ENCODE measurements at regions not wholly inside any gene's neighbourhood (a gene's known extent, or its start where the extent isn't known, plus 50 kb on each side); places are given as distances from the start of the nearest gene placed in this dataset.
"Not testable (repeated sequence)": the region's sequence is repeated elsewhere in the genome, so short reads cannot be mapped to it uniquely, and the experiment has no call there.

GRCh38 chr5:51159164-51159563, 224.1 kb upstream of the ISL1 start:
- ATAC-seq (ENCODE audit: low FRiP score), result no peak
- no peak for TF ChIP-seq CTCF (IDR thresholded peaks at IDR 0.05)
- DNase-seq (ENCODE audit: low spot score), result no peak

GRCh38 chr5:51159606-51160005, 223.6 kb upstream of the ISL1 start:
- ATAC-seq (ENCODE audit: low FRiP score), result no peak

GRCh38 chr5:51162245-51162644, 221.0 kb upstream of the ISL1 start:
- no peak for TF ChIP-seq CTCF (IDR thresholded peaks at IDR 0.05)
- ATAC-seq (ENCODE audit: low FRiP score), result no peak
- DNase-seq (ENCODE audit: low spot score), result no peak

More at GRCh38 chr5:51159606-51160005, 223.6 kb upstream of the ISL1 start:
- TF ChIP-seq CTCF (IDR thresholded peaks at IDR 0.05), result no peak
- no peak for DNase-seq (ENCODE audit: low spot score)

- not testable (repeated sequence) for DNase-seq (ENCODE audit: low spot score); ATAC-seq (ENCODE audit: low FRiP score)
These were observed 217.6 kb upstream of the ISL1 start for GRCh38 chr5:51165621-51166020.

- DNase-seq (ENCODE audit: low spot score), result no peak
- ATAC-seq (ENCODE audit: low FRiP score), result no peak
- TF ChIP-seq CTCF (IDR thresholded peaks at IDR 0.05), result no peak
These were observed 210.2 kb upstream of the ISL1 start for GRCh38 chr5:51172903-51173626.

GRCh38 chr5:51181208-51181894, 201.9 kb upstream of the ISL1 start:
- no peak for ATAC-seq (ENCODE audit: low FRiP score)
- no peak for DNase-seq (ENCODE audit: low spot score)
- no peak for TF ChIP-seq CTCF (IDR thresholded peaks at IDR 0.05)

GRCh38 chr5:51185850-51186329, 197.4 kb upstream of the ISL1 start:
- DNase-seq (ENCODE audit: low spot score) (no peak), ATAC-seq (ENCODE audit: low FRiP score) (no peak)
- no peak for TF ChIP-seq CTCF (IDR thresholded peaks at IDR 0.05)
